Vagina (tissue), 2 donors: ENCODE measurements at regions not wholly inside any gene's neighbourhood (a gene's known extent, or its start where the extent isn't known, plus 50 kb on each side); places are given as distances from the start of the nearest gene placed in this dataset.

ENCODE experiments used
- CTCF ChIP-seq, 3 experiments: fragments of 450-650 bp in 2 of 3; fragments of 200-600 bp in 1 of 3; sonication (generic) in 1 of 3; IDR thresholded peaks; one replicate each; pipeline ENCODE4 v1.5.1; 2017 to 2019; ENCODE audit warnings: antibody characterized with exemption in 3 of 3, mild to moderate bottlenecking in 2 of 3, moderate library complexity in 2 of 3
- POLR2A ChIP-seq, 2 donors: fragments of 450-650 bp; IDR thresholded peaks; one replicate each; pipeline ENCODE4 v1.6.1; 2017; ENCODE audit warnings: antibody characterized with exemption in 2 of 2, mild to moderate bottlenecking in 2 of 2, moderate library complexity in 2 of 2
- POLR2AphosphoS5 ChIP-seq, 2 donors: sonication (generic); formaldehyde crosslinking; IDR thresholded peaks; one replicate each; pipeline ENCODE4 v1.9.0; 2017; ENCODE audit warnings: antibody characterized with exemption in 2 of 2, mild to moderate bottlenecking in 2 of 2, low read depth in 1 of 2; ENCODE audit not compliant: insufficient read depth in 1 of 2

- no peak for TF ChIP-seq CTCF (IDR thresholded peaks at IDR 0.05)
- no peak for TF ChIP-seq POLR2A (IDR thresholded peaks at IDR 0.05)
- no peak for TF ChIP-seq POLR2AphosphoS5 (IDR thresholded peaks at IDR 0.05; ENCODE audit: insufficient read depth in 1 of 2, low read depth in 1 of 2)
Observed at GRCh38 chr10:108567899-108568752, 1355.2 kb downstream of the XPNPEP1 start.
